Vagina (tissue), 2 donors: ENCODE measurements at regions not wholly inside any gene's neighbourhood (a gene's known extent, or its start where the extent isn't known, plus 50 kb on each side); places are given as distances from the start of the nearest gene placed in this dataset.
"Not testable (repeated sequence)": the region's sequence is repeated elsewhere in the genome, so short reads cannot be mapped to it uniquely, and the experiment has no call there.

Source experiments
- DNase-seq, 2 donors: peaks; one replicate each; pipeline ENCODE4 v3.0.0-alpha.2; 2017; ENCODE audit errors: extremely low spot score in 2 of 2
- H3K27ac ChIP-seq: fragments of 200-600 bp; sonication (generic); one replicate; pipeline ENCODE4 v1.5.1; 2019
- H3K27me3 ChIP-seq: fragments of 200-600 bp; sonication (generic); one replicate; pipeline ENCODE4 v1.5.1; 2019
- H3K36me3 ChIP-seq, 2 donors: fragments of 200-600 bp; sonication (generic); one replicate each; pipeline ENCODE4 v1.5.1; 2017 to 2019
- H3K4me1 ChIP-seq: fragments of 200-600 bp; sonication (generic); one replicate; pipeline ENCODE4 v1.5.1; 2019
- H3K4me3 ChIP-seq, 2 donors: fragments of 200-600 bp; sonication (generic); 1 replicate in 1 of 2; 2 replicates in 1 of 2; pipeline ENCODE4 v1.5.1; 2016 to 2019
- H3K9me3 ChIP-seq: fragments of 200-600 bp; sonication (generic); one replicate; pipeline ENCODE4 v1.5.1; 2019
- CTCF ChIP-seq, 3 experiments: fragments of 450-650 bp in 2 of 3; fragments of 200-600 bp in 1 of 3; sonication (generic) in 1 of 3; IDR thresholded peaks; one replicate each; pipeline ENCODE4 v1.5.1; 2017 to 2019; ENCODE audit warnings: antibody characterized with exemption in 3 of 3, mild to moderate bottlenecking in 2 of 3, moderate library complexity in 2 of 3
- POLR2A ChIP-seq, 2 donors: fragments of 450-650 bp; IDR thresholded peaks; one replicate each; pipeline ENCODE4 v1.6.1; 2017; ENCODE audit warnings: antibody characterized with exemption in 2 of 2, mild to moderate bottlenecking in 2 of 2, moderate library complexity in 2 of 2
- intact Hi-C: fragments of 100-400 bp; cut with DNase I; formaldehyde crosslinking; loops from one replicate; pipeline ENCODE4 v1.15.1; 2023

GRCh38 chr2:224094413-224094812 lies 55.3 kb upstream of the SERPINE2 start:
- no peaks in the 10 kb centered on the region for H3K9me3 ChIP-seq
- intact Hi-C loops: no loop called here
- H3K27me3 ChIP-seq: no peaks in the 10 kb centered on the region
- no peak overlapping the region for H3K27ac ChIP-seq
- TF ChIP-seq CTCF (IDR thresholded peaks at IDR 0.05): no peak
- TF ChIP-seq POLR2A (IDR thresholded peaks at IDR 0.05): no peak
- no peaks in the 10 kb centered on the region for H3K4me1 ChIP-seq
- no peak for DNase-seq
- H3K36me3 ChIP-seq: no peaks in the 10 kb centered on the region
- H3K4me3 ChIP-seq: no peak overlapping the region

- H3K4me3 ChIP-seq, H3K9me3 ChIP-seq, H3K27me3 ChIP-seq, DNase-seq, H3K27ac ChIP-seq, intact Hi-C loops, H3K4me1 ChIP-seq, H3K36me3 ChIP-seq: not testable (repeated sequence)
These were observed 52.6 kb upstream of the SERPINE2 start for GRCh38 chr2:224091671-224092070.

GRCh38 chr2:224089606-224090005 lies 50.5 kb upstream of the SERPINE2 start:
- H3K4me3 ChIP-seq, H3K27ac ChIP-seq, DNase-seq, H3K9me3 ChIP-seq, H3K27me3 ChIP-seq, H3K36me3 ChIP-seq, intact Hi-C loops: not testable (repeated sequence)
- H3K4me1 ChIP-seq: peaks cover 27% of the 10 kb centered on the region
